GM21717 (cell line): ENCODE measurements at regions not wholly inside any gene's neighbourhood (a gene's known extent, or its start where the extent isn't known, plus 50 kb on each side); places are given as distances from the start of the nearest gene placed in this dataset.
"Not testable (repeated sequence)": the region's sequence is repeated elsewhere in the genome, so short reads cannot be mapped to it uniquely, and the experiment has no call there.

ENCODE experiments used
- ATAC-seq: cut with Tn5 transposase; IDR thresholded peaks from one replicate; pipeline ENCODE4 v1.9.1; 2021; ENCODE audit warnings: mild to moderate bottlenecking, moderate library complexity; ENCODE audit not compliant: unreplicated experiment

- ATAC-seq, result no peak
Measured at GRCh38 chr18:60883587-60883986, 449.6 kb upstream of the CDH20 start.

- ATAC-seq, result no peak
Measured at GRCh38 chr18:60888071-60888624, 445.1 kb upstream of the CDH20 start.

DNA sequence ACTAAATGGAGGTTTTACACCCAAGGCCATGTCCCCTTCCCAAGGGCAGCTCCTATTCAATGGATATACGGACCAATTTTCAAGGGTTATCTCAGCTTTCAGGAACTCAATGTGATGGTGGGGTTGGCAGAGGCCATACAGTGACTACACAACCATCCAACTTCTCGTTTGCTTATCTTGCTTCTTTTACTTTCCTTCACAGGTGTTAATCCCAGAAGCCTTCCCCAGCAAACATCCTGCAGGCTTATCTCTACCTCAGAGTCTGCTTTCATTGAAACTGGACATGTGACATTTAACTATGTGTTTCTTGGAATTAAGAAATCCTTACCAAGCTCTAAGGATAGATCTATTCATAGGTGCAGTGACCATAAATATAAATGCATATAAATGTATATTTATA, 443.8 kb upstream of the CDH20 start:
- ATAC-seq, result no peak

DNA sequence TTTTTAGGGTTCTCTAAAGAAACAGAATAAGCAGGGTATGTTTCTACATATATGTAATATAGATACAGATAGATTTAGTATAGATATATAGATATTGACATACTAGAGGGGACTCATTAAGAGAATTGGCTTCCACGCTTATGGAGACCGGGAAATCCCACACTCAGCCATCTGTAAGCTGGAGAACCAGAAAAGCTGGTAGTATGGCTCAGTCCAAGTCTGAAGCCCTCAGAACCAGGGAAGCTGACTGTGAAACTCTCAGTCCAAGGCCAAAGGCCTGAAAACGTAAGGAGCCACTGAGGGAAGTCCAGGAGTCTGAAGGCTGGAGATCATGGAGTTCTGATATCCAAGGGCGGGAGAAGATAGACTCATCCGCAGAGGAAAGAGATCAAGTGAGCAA, 441.3 kb upstream of the CDH20 start:
- no peak for ATAC-seq

DNA sequence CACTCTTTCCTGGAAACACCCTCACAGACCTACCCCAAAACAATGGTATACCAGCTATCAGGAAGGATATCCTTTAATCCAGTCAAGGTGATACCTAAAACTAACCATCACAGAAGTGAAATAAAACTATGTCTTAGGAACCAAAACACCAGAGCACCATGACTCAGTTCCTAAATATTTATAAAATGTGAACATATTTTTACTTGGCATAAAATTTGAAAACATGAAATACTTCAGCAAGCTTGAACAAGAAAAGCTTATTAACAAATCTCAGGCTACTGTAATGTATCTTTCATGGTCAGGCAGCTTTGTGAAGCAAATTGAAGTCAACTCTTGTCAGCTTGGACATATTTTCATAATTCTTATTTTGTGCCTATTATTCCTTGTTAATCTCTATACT, 440.8 kb upstream of the CDH20 start:
- ATAC-seq, result no peak

DNA sequence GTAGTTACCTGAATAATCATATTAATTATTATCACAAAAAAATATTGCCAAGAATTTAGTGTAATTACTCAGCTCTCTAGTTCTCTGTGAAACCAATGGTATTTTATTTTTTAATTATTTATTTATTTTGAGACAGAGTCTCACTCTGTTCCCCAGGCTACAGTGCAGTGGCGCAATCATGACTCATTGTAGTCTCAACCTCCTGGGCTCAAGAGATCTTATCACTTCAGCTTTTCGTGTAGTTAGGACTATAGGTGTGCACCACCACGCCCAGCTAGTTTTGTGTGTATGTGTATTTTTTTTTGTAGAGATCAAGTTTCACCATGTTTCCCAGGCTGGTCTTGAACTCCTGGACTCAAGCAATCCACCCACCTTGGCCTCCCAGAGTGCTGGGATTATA, 440.4 kb upstream of the CDH20 start:
- no peak for ATAC-seq

GRCh38 chr18:60893355-60894097, 439.7 kb upstream of the CDH20 start:
- no peak for ATAC-seq

GRCh38 chr18:60894254-60894945, 438.8 kb upstream of the CDH20 start:
- no peak for ATAC-seq

GRCh38 chr18:60895181-60895580, 438.0 kb upstream of the CDH20 start:
- no peak for ATAC-seq

GRCh38 chr18:60898111-60898510, 435.1 kb upstream of the CDH20 start:
- ATAC-seq, result no peak

DNA sequence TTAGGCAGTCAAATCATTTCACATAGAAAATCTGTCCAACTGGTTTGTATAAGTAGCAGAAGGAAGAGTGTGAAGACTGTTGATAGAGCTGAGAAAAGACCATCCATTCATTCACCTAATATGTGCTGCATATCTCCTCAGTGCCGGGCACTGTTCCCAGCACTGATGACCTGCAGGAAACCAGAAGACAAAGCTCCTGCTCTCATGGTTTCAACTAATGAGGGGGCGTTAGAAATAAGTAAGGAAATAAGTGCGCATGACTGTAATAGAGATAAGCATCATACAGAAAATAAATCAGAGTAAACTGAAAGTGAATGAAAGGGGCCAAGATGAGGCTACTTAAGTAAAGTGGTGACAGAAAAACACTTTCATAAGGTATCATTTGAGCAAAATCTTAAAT, 427.5 kb upstream of the CDH20 start:
- ATAC-seq, result no peak

GRCh38 chr18:60910534-60910933, 422.7 kb upstream of the CDH20 start:
- ATAC-seq, result no peak

DNA sequence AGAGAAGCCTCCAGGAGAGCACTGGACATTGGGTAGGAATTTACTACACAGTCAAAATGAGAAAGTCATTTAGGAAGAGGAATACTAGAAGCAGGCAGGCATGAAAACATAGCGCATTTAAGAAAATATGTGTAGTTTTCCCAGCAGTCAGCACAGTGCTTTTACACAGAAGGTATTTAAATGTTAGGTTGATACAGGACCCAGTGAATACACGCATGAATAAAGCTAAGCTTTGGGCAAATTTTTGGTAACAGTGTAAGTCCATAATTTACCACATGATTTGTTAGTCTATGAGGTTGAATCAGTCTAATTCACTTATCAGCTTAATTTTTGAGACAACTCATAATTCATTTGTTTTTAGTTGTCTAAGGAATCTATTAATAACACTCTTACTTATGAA, 421.7 kb upstream of the CDH20 start:
- no peak for ATAC-seq

DNA sequence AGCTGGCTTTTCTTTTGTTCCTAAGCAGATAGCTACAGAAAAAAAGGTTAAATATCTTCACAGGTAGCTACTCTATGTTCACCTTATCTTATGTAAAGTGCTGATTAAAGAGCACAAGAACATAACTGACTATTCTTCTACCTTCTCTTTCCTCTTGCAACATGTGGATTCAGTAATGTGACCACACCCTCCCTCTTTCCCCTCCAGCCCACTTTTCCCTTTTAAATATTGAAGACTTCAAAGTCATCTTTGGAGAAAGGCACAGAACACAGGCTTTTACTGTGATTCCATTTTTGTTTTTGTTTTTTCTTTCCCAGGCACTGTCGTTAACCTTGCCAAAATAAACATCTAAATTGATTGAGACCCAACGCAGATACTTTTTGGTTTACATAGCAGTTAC, 418.1 kb upstream of the CDH20 start:
- no peak for ATAC-seq

DNA sequence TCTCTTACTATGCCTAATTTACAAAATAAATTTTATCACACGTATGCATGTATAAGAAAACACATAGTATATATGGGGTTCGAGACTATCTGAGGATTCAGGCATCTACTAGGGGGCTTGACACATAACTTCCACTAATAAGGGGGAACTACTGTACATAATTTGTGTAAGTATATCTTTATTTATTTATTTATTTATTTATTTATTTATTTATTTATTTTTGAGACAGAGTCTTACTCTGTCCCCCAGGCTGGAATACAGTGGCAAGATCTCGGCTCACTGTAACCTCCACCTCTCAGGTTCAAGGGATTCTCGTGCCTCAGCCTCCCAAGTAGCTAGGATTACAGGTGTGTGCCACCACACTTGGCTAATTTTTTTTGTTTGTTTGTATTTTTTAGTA, 414.4 kb upstream of the CDH20 start:
- ATAC-seq, result not testable (repeated sequence)

DNA sequence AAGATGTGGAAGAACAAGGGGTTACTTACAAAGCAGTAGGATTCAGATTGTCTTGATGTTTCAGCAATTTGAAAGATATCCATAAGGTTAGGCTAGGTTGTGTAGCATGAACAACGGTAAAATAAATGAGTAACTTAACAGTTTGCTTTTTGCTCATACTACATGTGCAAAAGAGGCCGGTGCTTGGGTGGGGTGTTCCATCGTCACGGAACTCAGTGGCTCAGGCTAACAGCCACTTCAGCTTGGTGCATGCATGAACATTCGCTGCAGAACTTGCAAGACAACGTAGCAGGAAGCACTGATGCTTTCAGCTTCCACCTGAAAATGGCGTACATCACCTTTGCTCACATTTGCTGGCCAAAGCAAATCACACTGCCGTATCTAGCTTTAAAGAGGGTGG, 407.3 kb upstream of the CDH20 start:
- ATAC-seq, result no peak

- no peak for ATAC-seq
Measured at GRCh38 chr18:60929966-60930365, 403.3 kb upstream of the CDH20 start.

- no peak for ATAC-seq
Measured at GRCh38 chr18:60935041-60935910, 398.0 kb upstream of the CDH20 start.

- ATAC-seq, result no peak
Measured at GRCh38 chr18:60936101-60936500, 397.1 kb upstream of the CDH20 start.

- ATAC-seq, result no peak
Measured at GRCh38 chr18:60943297-60943696, 389.9 kb upstream of the CDH20 start.

GRCh38 chr18:60950634-60951033, 382.6 kb upstream of the CDH20 start:
- ATAC-seq, result no peak
